ENCODE measurements at regions not wholly inside any gene's neighbourhood (a gene's known extent, or its start where the extent isn't known, plus 50 kb on each side); places are given as distances from the start of the nearest gene placed in this dataset.

- TF ChIP-seq GATA2 (IDR thresholded peaks at IDR 0.05; ENCODE audit: low read depth, low read length) (no peak), GATA3 (IDR thresholded peaks at IDR 0.05; ENCODE audit: low read depth, low read length) (no peak)
Measured at GRCh38 chr15:39092354-39092753, 488.5 kb upstream of the THBS1 start.

GRCh38 chr15:39092761-39093160 is 488.1 kb upstream of the THBS1 start:
- TF ChIP-seq GATA3 (IDR thresholded peaks at IDR 0.05; ENCODE audit: low read depth, low read length) (no peak), GATA2 (IDR thresholded peaks at IDR 0.05; ENCODE audit: low read depth, low read length) (no peak)

GRCh38 chr15:39094116-39094515 is 486.8 kb upstream of the THBS1 start:
- TF ChIP-seq GATA2 (IDR thresholded peaks at IDR 0.05; ENCODE audit: low read depth, low read length) (no peak), GATA3 (IDR thresholded peaks at IDR 0.05; ENCODE audit: low read depth, low read length) (no peak)

GRCh38 chr15:39095218-39095879 is 485.5 kb upstream of the THBS1 start:
- TF ChIP-seq GATA2 (IDR thresholded peaks at IDR 0.05; ENCODE audit: low read depth, low read length) (no peak), GATA3 (IDR thresholded peaks at IDR 0.05; ENCODE audit: low read depth, low read length) (no peak)

GRCh38 chr15:39096608-39097205 is 484.2 kb upstream of the THBS1 start:
- TF ChIP-seq GATA2 (IDR thresholded peaks at IDR 0.05; ENCODE audit: low read depth, low read length) = no peak
- no peak for TF ChIP-seq GATA3 (IDR thresholded peaks at IDR 0.05; ENCODE audit: low read depth, low read length)

GRCh38 chr15:39099524-39099923 is 481.4 kb upstream of the THBS1 start:
- no peak for TF ChIP-seq GATA3 (IDR thresholded peaks at IDR 0.05; ENCODE audit: low read depth, low read length)
- TF ChIP-seq GATA2 (IDR thresholded peaks at IDR 0.05; ENCODE audit: low read depth, low read length) = no peak

- TF ChIP-seq GATA2 (IDR thresholded peaks at IDR 0.05; ENCODE audit: low read depth, low read length) = no peak
- TF ChIP-seq GATA3 (IDR thresholded peaks at IDR 0.05; ENCODE audit: low read depth, low read length) = no peak
Measured at GRCh38 chr15:39100106-39100660, 480.7 kb upstream of the THBS1 start.

- TF ChIP-seq GATA3 (IDR thresholded peaks at IDR 0.05; ENCODE audit: low read depth, low read length) = no peak
- no peak for TF ChIP-seq GATA2 (IDR thresholded peaks at IDR 0.05; ENCODE audit: low read depth, low read length)
Measured at GRCh38 chr15:39102431-39102830, 478.4 kb upstream of the THBS1 start.

- TF ChIP-seq GATA3 (IDR thresholded peaks at IDR 0.05; ENCODE audit: low read depth, low read length) = no peak
- TF ChIP-seq GATA2 (IDR thresholded peaks at IDR 0.05; ENCODE audit: low read depth, low read length) = no peak
Measured at GRCh38 chr15:39106950-39107349, 473.9 kb upstream of the THBS1 start.

GRCh38 chr15:39108021-39108420 is 472.9 kb upstream of the THBS1 start:
- TF ChIP-seq GATA2 (IDR thresholded peaks at IDR 0.05; ENCODE audit: low read depth, low read length) (no peak), GATA3 (IDR thresholded peaks at IDR 0.05; ENCODE audit: low read depth, low read length) (no peak)

GRCh38 chr15:39110336-39110735 is 470.5 kb upstream of the THBS1 start:
- TF ChIP-seq GATA2 (IDR thresholded peaks at IDR 0.05; ENCODE audit: low read depth, low read length) (no peak), GATA3 (IDR thresholded peaks at IDR 0.05; ENCODE audit: low read depth, low read length) (no peak)

- TF ChIP-seq GATA3 (IDR thresholded peaks at IDR 0.05; ENCODE audit: low read depth, low read length) (no peak), GATA2 (IDR thresholded peaks at IDR 0.05; ENCODE audit: low read depth, low read length) (no peak)
Measured at GRCh38 chr15:39110746-39111145, 470.1 kb upstream of the THBS1 start.

GRCh38 chr15:39113741-39114140 is 467.1 kb upstream of the THBS1 start:
- TF ChIP-seq GATA2 (IDR thresholded peaks at IDR 0.05; ENCODE audit: low read depth, low read length) = no peak

GRCh38 chr15:39114690-39115378 is 466.0 kb upstream of the THBS1 start:
- TF ChIP-seq GATA2 (IDR thresholded peaks at IDR 0.05; ENCODE audit: low read depth, low read length) = no peak
- no peak for TF ChIP-seq GATA3 (IDR thresholded peaks at IDR 0.05; ENCODE audit: low read depth, low read length)

All from SH-SY5Y (cell line).